ENCODE measurements at regions not wholly inside any gene's neighbourhood (a gene's known extent, or its start where the extent isn't known, plus 50 kb on each side); places are given as distances from the start of the nearest gene placed in this dataset.

- Histone ChIP-seq H3K9me3 (no peaks in the 10 kb centered on the region), H2AFZ (ENCODE audit: low read depth) (no peak overlapping the region), H3F3A (replicated peaks; ENCODE audit: insufficient read depth) (no peaks in the 10 kb centered on the region), H3K4me1 (ENCODE audit: control insufficient read depth in 1 of 2, insufficient read depth in 2 of 2, low read depth in 1 of 2, low read length in 1 of 2) (no peaks in the 10 kb centered on the region), H3K27me3 (ENCODE audit: insufficient read depth) (no peaks in the 10 kb centered on the region), H3K9ac (no peak overlapping the region), H3K4me2 (no peak overlapping the region), H3K4me3 (ENCODE audit: low read depth in 2 of 2, low read length in 1 of 2) (no peak overlapping the region), H3K79me2 (ENCODE audit: insufficient read depth) (no peaks in the 10 kb centered on the region), H3K27ac (ENCODE audit: low read depth in 2 of 2, low read length in 1 of 2) (no peak overlapping the region), H3K36me3 (replicated peaks in 1 of 2; ENCODE audit: control insufficient read depth in 1 of 2, insufficient read depth in 2 of 2, low read length in 1 of 2) (no peaks in the 10 kb centered on the region), H4K20me1 (ENCODE audit: insufficient read depth) (no peaks in the 10 kb centered on the region), H3K9me2 (no peaks in the 10 kb centered on the region)
- WGBS (ENCODE audit: low lambda C conversion rate): 41% methylated on average over 4 of the region's 4 CpGs
- ChIA-PET POLR2A (no interaction called here), CTCF (interaction anchor here (1.3 kb wide), 1 partner anchor 17 kb away, joined by 3 read pairs; no protein-coding TSS in a partner anchor)
- no peak for DNase-seq
- peak; percentile 24; the same call in 1 of the 2 replicates for TF ChIP-seq FOSL2 (IDR thresholded peaks at IDR 0.05; ENCODE audit: borderline replicate concordance, low read depth)
- TF ChIP-seq YY1 (IDR thresholded peaks at IDR 0.05; ENCODE audit: low read depth): no peak
These were observed 198.9 kb upstream of the LPP start for GRCh38 chr3:187954873-187955586.

- Histone ChIP-seq H3K36me3 (replicated peaks in 1 of 2; ENCODE audit: control insufficient read depth in 1 of 2, insufficient read depth in 2 of 2, low read length in 1 of 2) (no peaks in the 10 kb centered on the region), H3K27ac (ENCODE audit: low read depth in 2 of 2, low read length in 1 of 2) (no peak overlapping the region), H3K4me2 (no peak overlapping the region), H3K9me3 (no peaks in the 10 kb centered on the region), H3K4me1 (ENCODE audit: control insufficient read depth in 1 of 2, insufficient read depth in 2 of 2, low read depth in 1 of 2, low read length in 1 of 2) (no peaks in the 10 kb centered on the region), H3K9ac (no peak overlapping the region), H4K20me1 (ENCODE audit: insufficient read depth) (no peaks in the 10 kb centered on the region), H2AFZ (ENCODE audit: low read depth) (no peak overlapping the region), H3K27me3 (ENCODE audit: insufficient read depth) (no peaks in the 10 kb centered on the region), H3F3A (replicated peaks; ENCODE audit: insufficient read depth) (no peaks in the 10 kb centered on the region), H3K79me2 (ENCODE audit: insufficient read depth) (no peaks in the 10 kb centered on the region), H3K4me3 (ENCODE audit: low read depth in 2 of 2, low read length in 1 of 2) (no peak overlapping the region), H3K9me2 (no peaks in the 10 kb centered on the region)
- DNase-seq: no peak
- CTCF ChIA-PET: no interaction called here
- POLR2A ChIA-PET: no interaction called here
- no peak for TF ChIP-seq TEAD4 (IDR thresholded peaks at IDR 0.05; ENCODE audit: borderline replicate concordance, insufficient read depth)
- TF ChIP-seq EZH2phosphoT487 (IDR thresholded peaks at IDR 0.05; ENCODE audit: borderline replicate concordance, low read depth): no peak
- TF ChIP-seq RXRA (IDR thresholded peaks at IDR 0.05; ENCODE audit: borderline replicate concordance, low read depth): no peak
- no peak for TF ChIP-seq CHD2 (IDR thresholded peaks at IDR 0.05; ENCODE audit: low read length, partially characterized antibody)
- TF ChIP-seq IRF3 (IDR thresholded peaks at IDR 0.05; ENCODE audit: low read depth, low read length): no peak
- no peak for TF ChIP-seq RAD21 (IDR thresholded peaks at IDR 0.05; ENCODE audit: low read length)
- no peak for TF ChIP-seq YY1 (IDR thresholded peaks at IDR 0.05; ENCODE audit: low read depth)
- no peak for TF ChIP-seq SMC3 (IDR thresholded peaks at IDR 0.05; ENCODE audit: low read depth, low read length)
- no peak for TF ChIP-seq NFIC (IDR thresholded peaks at IDR 0.05; ENCODE audit: borderline replicate concordance)
- TF ChIP-seq TAF1 (IDR thresholded peaks at IDR 0.05; ENCODE audit: borderline replicate concordance, low read depth, low read length): no peak
- no peak for TF ChIP-seq GABPA (IDR thresholded peaks at IDR 0.05; ENCODE audit: low read depth)
- TF ChIP-seq JUND (IDR thresholded peaks at IDR 0.05): no peak
- no peak for TF ChIP-seq REST (IDR thresholded peaks at IDR 0.05; ENCODE audit: low read depth, low read length)
- TF ChIP-seq MEF2A (IDR thresholded peaks at IDR 0.05; ENCODE audit: borderline replicate concordance, low read depth): no peak
- TF ChIP-seq CTCF (IDR thresholded peaks at IDR 0.05): no peak
- no peak for TF ChIP-seq RFX5 (IDR thresholded peaks at IDR 0.05; ENCODE audit: low read length)
- no peak for TF ChIP-seq POLR2AphosphoS5 (IDR thresholded peaks at IDR 0.05; ENCODE audit: low read depth, low read length)
- TF ChIP-seq ZBTB33 (IDR thresholded peaks at IDR 0.05; ENCODE audit: borderline replicate concordance, low read depth): no peak
- TF ChIP-seq GATA2 (CRISPR knock-in tag; IDR thresholded peaks at IDR 0.05): no peak
These were observed 198.4 kb upstream of the LPP start for GRCh38 chr3:187955587-187955952.

Measured in SK-N-SH (cell line).